ENCODE measurements at regions not wholly inside any gene's neighbourhood (a gene's known extent, or its start where the extent isn't known, plus 50 kb on each side); places are given as distances from the start of the nearest gene placed in this dataset.

DNA sequence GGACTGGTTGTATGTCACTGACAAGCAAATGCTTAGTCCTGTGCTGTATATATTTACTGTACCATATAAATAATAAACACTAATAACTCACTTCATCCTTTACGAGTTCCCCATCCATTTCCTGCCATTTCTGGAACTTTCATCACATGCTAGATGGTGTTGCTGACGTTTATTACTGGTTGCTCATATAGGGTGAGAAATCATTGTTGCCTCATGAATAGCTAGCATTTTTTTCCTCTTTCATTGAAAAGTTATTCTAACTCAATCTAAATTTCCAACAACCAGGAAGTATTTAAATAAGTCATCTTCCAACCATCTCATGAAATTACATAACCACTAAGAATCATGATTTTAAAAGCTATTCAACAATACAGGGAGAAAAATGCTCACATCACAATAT lies 88.6 kb upstream of the RCN1 start:
- no peak for DNase-seq (ENCODE audit: low spot score)

DNA sequence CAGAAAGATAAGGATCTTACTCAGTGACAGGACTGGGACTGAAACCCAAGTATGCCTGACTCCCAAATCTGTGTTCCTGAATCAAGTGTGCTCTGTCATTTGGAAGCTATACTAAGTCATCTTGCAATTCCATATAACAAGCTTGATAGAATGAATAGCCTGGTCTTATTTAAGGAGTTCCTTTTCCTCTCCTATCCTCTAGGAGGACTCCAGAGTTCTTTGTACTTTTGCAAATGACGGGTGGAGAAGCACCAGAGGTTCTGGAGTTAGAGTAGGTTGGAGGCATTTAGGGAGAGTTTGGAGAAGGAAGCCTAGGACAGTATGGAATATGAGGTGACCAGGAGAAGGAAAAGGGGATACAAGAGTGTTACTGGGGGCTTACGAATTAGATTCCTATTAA lies 92.9 kb upstream of the RCN1 start:
- DNase-seq (ENCODE audit: low spot score) = no peak

DNA sequence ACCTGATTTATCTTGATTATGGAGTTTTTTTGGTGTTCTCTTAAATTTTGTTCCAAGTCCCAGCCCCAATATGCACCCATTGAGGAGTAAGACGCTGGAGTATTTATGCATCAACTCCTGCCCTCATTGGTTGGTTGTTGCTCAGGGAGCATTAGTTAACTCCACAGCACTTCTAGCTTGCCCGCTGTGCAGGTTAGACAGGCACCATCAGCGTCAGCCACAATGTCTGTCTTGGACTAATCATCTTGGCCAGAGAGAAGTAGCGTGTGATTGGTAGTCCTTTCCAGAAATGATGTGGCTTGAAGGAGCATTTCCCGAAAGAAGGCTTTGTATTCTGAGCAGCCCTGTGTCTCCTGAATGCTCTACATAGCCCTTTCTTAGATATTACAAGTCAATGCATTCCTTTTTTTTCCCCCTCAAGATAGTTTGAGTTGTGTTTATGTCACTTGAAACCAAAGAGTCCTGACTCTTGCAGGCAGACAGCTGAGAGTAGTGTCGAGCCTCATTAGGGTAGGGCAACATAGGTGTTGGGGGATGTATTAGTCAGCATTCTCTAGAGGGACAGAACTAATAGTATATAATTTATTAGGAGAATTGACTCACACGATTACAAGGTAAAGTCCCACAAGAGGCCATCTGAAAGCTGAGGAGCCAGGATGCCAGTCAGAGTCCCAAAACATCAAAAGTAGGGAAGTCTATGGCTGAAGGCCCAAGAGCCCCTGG lies 94.6 kb upstream of the RCN1 start:
- DNase-seq (ENCODE audit: low spot score) = no peak

DNA sequence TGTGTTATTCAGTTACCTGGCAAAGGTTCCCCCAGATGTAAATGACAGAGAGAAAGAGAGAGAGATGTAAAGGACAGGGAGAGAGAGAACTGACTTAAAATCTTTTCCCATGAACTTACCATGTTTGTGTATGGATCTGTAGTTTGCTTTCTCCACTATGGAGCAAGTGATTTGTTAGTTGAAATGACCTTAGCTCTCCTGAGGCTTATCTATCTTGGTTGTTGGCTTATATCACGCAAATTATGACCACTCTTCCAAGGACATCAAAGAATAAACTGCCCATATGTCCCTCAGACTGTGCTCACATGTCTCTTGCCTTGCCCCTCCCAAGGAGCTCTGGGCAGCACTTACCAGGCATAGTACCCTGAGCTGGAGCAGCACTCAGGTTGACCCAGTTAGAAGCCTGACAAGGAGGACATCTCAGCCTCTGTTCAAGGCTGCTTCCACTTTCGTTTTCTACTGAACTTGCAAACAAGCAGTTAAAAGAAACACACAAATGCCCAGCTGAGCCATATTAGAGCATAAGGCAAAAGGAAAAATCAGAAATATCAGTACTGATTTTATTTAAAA lies 95.3 kb upstream of the RCN1 start:
- no peak for DNase-seq (ENCODE audit: low spot score)

DNA sequence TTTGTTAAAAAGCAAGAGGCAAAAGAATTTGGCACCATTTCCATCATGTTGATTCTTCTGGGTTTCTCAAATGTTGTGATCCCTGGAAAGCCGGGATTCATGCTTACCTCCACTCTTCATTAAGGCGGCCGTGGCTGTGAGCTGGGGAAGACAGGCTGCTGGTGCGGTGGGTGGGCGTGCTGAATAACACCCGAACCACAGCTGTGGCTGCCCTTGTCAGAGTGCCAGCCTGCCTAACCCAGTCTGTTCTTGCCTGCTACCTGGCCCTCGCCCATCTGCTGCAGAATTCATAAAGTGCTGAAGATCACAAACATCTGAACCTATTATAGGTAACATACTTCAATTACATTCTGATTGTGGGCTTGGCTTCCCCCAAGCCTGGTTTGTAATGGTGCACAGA lies 95.8 kb upstream of the RCN1 start:
- no peak for DNase-seq (ENCODE audit: low spot score)

DNA sequence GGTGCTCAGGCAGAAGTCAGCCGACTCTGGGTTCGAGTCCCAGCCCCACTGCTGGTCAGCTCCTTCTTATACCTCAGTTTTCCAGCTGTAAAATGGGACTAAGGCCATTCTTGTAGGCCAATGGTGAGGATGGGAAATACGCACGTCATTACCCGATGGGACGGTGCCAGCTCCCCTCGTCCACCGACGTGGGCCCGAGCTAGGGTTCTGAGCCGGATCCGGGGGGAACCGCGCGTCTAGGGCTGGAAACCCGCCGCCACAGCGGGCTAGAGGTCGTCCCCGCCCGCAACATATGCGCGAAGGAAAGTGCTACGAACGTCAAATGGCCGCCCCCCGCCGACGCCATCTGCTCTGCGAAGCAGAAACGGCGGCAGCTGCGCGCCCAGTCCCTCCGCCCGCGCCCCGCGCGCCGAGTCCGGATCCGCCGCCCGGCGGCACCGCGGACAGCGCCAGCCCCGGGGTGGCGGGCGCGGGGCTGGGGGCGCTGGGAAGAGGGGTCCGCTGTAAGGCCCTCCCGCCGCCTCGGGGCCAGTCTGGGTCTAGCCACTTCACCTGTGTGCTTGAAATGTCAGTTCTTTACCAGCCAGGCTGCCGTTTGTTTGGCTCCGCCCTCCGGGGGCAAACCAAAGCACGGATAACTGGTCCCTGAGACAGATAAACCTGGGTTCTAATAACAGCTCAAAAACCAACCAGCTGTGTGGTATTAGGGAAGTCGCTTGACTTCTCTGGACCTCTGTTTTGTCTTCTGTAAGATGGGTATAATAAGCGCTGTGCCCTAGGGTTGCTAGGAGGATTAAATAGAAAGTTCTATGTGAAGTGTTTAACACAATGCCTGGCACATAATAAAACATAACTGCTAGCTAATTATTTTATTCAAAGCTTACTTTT lies 103.5 kb upstream of the RCN1 start:
- no peak for DNase-seq (ENCODE audit: low spot score)

DNA sequence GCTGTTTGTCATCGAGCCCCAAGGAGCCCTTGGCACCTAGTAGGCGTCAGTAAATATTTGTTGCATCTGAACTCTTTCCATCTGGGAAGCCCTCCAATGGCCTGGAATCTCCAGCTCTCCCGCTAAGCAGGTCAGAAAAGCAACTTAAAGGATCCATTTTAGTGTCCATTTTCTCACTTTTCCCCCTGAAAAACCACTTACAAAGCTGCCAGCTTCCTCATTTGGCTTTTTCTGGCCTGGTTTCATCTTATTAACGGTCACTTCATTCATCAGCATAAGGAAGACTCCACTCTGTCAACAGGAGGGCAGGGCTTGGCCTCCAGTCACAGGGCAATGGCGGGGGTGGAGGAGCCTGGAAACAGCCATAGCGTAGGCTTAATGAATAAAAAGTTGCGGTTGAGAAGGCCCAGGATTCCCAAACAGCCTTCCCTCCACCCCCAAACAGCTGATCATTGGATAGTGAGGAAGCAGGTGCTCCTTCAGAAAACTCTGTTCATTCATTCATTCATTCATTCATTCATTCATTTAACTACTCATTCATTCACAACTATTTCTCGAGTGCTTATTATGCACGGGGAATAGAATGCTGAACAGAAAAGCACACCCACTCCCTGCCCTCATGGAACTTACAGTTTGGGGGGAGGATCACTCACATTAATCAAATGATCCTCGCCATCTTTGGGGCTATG lies 104.5 kb upstream of the RCN1 start:
- no peak for DNase-seq (ENCODE audit: low spot score)

DNA sequence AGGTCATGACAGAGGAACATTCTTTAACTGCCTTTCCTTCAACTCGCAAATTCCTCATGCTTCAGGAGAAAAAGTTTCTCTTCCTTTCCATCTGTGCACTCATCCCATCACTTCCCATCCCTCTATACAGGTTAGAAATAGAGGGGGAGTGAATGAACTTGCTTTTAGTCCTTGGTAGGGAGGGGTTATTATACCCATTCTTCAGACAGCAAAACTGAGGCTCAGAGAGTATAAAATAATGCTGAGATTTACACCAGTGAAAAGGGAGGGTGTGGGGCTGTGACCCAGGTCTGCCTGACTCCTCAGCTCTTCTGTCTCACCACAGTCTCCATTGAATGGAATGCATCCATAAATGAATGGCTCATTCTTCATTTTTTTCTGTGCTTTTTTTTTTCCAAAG lies 109.4 kb upstream of the RCN1 start:
- no peak for DNase-seq (ENCODE audit: low spot score)

DNA sequence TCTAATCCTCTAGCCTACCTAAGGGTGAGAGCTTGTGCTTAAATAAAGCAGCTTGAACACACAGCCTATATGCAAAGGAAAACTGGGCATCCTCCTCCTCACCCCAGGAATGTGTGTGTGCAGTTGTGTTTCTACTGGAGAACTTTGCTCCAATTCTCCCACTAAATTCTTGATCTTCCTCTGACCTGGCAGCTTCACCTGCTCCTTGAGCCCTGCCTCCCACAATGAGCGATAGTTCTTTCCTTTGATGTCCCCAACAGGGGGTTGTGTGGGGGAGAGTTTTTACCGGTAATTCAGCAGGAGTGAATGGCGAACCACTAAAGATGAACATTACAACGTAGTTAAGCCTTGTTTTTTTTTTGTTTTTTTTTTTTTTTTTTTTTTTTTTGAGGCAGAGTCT lies 113.5 kb upstream of the RCN1 start:
- no peak for DNase-seq (ENCODE audit: low spot score)

DNA sequence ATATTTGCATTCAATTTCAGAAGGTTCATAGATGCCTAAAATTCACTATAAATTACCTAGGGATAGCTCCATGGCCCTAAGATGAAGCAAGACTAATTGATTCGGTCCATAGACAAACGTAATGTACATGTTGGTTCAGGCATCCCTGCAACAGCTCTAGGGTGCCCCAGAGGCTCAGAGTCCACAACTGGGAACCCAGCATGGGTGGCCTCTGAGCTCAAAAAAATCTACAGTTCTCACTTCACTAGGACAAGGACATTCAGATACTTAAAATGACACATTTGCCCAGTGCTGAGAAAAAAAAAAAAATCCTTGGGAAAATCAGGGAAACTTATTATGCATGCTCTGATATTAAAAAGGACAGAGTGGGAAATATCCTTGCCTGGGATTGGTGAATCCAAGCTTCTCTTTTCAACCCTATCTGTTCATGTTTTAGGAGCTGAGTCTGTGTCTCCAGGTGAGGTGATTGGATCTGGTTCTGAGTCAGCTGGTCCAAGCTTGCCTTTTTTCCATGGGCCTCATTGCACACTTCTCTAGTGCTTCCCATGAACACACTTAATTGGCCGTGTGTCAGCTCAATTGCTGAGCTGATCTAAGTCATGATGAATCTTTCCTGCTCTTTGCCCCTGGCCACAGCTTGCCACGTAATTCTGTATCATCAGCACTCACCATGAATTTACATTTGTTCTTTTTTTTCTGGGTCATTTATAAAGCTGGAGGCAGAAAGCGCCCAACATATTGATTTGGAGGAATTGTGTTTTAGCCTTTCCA lies 116.3 kb upstream of the RCN1 start:
- no peak for DNase-seq (ENCODE audit: low spot score)

DNA sequence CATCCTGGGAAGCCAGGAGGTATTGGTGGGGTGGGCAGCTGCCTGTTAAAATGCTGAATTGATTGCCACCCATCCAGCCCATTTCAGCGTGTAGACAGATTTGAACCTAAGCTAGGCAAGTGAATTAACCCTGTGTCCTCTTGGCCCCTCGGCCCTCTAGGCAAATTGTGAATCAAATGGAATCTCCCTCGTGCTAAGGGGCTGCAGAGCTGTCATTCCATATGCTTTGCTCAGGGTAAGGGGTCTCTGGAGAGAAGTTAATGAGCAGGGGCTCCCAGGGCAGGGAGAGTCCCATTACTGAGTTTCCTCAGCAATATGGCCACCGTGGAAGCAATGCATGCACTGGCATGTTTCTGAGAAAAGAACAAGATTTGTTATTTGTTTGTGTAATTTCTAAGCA lies 117.7 kb upstream of the RCN1 start:
- DNase-seq (ENCODE audit: low spot score) = no peak

DNA sequence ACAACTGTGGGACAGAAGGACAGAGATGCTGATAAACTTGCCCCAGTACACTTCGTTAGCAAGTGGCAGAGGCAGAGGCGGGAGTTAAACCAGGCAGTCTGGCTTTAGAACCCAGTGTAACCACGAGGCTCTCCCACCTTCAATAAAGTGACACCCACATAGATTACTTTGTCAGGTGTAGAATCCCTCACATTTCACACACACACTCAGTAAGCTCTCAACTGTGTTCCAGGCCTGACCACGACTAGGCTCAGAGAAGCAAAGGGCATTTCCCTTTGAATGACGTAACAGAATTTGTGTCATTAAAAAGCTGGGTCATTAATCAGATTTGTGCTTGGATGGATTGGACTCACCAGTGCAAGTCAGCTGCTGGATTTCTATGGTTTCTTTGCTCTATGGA lies 118.3 kb upstream of the RCN1 start:
- no peak for DNase-seq (ENCODE audit: low spot score)

DNA sequence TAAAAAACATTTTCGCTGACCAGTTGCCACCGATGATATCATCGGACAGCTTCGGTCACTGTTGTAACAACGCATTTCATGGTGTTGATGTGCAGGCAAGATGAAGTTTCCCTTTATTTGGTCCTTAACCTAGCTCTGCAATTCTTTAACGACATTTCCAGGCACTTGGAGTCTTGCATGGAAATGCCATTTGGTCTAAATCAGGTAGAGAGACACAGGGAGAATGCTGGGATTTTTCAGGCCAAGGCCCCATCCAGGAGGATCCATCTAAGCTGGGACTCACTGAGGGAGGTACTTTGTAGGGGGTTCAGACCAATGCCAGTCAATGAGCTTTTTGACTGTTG lies 121.5 kb upstream of the RCN1 start:
- DNase-seq (ENCODE audit: low spot score) = no peak

DNA sequence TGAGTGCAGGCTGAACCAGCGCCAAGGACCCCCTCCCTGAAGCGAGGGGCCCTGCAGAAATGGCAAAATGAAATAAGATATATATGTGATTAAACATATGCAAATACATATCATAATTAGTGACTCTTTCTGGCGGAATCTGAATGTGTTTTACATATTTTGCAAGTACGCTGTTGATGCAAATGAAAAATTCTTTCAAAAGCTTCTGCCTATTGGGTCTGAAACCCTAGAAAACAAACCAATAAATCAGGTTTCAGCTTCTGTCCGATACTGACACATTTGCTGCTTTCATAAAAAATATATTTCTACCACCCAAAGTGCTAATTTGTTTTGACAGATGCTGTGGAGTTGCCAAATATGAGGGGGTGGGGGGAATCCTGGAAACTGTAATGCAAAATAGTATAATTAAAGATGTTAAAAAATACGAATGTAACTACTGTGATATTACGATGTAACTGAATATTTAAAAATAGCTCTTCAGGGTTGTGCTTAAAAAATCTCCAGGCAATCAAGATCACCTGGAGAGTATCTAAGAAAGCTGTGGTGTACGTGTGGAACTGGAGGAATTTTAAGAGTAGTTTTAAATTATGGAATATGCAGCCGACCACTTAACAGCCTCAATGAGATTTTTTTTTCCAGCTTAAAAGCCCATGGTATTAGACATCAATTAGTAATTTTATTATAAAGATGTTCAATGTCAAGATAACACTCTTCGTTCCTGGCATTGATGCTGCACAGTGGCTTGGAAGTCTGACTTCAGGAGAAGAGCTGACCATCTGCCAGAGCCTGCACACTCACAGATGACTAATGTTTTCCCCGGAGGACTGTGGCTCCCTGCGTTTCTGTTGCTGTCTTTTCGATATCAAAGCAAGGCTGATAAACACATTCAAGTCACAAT lies 122.2 kb upstream of the RCN1 start:
- DNase-seq (ENCODE audit: low spot score) = peak; percentile 55

DNA sequence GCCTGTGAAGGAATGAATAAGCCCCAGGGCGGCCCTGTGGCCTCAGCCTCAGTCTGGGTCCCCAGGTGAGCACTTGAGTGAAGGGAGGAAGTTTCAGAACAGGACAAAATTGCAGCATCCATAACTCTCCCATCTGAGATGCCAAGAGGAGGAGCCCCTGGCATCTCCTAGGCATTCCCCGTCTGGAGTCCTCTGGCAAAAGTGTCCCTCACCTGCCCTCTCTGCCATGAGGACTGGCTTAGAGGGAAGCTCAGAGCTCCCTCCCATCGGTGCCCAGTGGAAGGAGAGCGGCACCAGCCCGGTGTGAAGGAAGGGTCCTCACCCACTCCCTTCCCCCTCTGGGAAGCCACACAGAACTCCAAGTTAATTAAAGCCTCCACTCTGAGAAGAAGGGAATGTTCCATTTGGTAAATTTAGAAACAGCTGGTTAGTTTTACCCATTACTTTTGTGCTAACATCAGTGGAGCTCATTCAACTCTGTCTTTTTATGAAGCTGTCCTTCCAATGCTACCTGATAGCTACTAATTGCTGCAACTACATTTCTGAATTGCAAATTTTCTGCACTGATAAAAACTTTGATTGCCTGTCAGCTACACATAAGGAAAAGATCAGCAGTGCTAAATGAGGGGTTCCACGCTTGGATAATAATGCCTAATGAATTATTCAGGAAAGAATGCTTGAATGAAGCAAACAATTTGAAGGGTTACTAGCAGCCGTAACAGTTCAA lies 123.3 kb upstream of the RCN1 start:
- no peak for DNase-seq (ENCODE audit: low spot score)

DNA sequence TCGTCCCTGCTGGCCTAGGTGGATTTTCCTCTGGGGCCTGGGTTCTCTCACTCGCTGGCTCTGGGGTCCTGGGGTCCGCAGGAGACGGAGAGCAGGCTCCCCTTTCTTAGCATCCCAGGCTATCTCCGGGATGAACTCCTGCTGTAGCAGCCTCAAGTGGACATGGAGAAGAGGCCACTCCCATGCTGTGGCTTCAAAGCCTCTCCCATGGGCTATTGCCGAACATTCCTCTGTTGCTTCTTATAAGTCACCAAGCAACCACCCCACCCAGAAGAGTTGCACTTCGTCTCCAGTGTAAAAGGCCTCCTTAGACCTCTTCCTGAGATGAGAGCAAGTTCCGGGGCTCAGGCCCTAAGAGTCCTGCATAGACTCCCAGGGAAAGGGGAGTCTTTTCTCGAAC lies 124.0 kb upstream of the RCN1 start:
- DNase-seq (ENCODE audit: low spot score) = no peak

DNA sequence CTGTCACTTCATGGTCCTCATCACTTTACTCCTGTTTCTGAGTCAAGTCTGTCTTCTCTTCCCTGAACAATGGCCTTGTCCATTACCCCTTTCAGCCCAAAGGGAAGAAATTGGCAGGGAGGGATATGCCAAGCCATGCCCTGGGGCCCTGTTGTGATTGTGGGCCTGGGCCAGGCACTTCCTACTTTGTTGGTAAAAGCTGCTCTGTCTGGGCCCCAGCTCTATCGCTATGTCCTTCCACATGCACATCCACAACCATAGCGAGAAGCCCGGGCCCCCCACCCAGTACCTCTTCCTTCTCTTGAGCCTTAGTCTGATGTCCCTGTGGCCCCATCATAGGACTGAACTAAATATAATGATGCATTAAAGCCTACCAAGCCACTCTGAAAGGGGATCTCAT lies 126.7 kb upstream of the RCN1 start:
- no peak for DNase-seq (ENCODE audit: low spot score)

DNA sequence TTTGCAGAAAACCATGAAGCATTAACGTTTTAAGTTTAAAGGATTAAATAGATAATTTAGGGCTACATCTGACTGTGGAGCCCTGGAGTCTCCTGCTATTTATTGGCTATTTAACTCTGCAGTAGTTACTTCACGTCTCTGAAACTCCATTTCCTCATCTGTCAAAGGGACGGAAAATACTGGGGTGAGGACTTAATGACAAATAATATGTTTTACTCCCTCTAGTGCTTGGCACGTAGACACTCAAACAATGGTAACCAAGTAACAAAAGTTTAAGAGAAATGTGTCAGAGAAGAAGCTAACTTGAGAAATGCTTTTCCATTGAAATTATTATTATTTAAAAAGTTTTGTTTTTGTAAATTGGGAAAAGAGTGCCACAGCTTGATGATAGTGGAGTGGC lies 130.7 kb upstream of the RCN1 start:
- DNase-seq (ENCODE audit: low spot score) = no peak

DNA sequence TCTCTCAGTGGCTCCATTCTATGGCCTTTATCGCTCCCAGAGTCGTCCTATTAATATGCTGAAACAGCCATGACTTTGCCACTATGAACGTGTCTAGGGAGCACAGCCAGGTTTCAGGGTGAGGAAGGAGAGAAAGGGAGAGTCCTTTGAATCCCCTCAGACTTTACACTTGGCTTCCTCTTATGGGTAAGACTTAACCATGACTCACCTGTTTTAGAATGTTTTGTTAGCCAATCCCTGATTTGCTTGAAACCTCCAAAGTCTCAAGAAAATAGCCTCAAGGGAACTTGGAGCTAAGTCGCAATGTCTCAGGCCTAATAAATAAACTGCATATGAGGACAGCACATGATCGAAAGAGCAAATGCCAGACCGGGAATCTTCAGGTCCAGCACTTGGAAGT lies 131.2 kb upstream of the RCN1 start:
- no peak for DNase-seq (ENCODE audit: low spot score)

DNA sequence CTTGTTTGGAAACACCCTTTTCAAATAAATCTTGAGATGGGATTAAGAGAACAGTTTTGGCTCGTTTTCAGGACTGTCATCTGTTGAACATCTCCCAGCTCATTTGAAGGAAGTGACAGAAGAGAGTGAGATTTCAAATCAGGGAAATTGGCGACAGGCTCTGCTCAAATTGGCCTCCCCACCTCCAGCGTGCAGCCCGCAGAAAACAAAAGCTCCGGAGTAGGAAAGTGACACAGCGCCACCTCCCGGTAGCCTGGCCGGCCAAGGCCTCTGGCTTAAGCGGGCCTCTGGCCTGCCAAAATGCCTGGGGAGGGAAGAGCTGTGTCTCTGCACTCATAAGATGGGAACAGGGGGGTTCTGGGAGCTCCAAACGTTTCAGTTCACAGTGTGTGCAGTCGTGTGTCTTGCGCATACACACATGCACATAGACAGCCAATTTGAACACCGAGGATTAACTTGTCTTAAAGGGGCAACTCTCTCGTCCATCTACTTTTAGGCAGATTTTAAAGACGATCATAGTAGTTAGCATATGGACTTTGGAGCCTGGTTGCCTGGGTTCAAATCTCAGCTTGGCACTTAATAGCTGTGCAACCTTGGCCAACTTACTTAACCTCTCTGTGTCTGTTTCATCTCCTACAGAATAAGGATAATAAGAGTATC lies 132.7 kb upstream of the RCN1 start:
- DNase-seq (ENCODE audit: low spot score) = peak; percentile 56

Measured in hepatic stellate cell (primary cell).